Neural cell (in vitro differentiated cells): ENCODE measurements at regions not wholly inside any gene's neighbourhood (a gene's known extent, or its start where the extent isn't known, plus 50 kb on each side); places are given as distances from the start of the nearest gene placed in this dataset.

Source experiments
- H2AFZ ChIP-seq: fragments of 200-600, 300-800 bp; sonication (generic), shearing (Covaris generic); 2 replicates; pipeline ENCODE4 v1.6.0; 2014; ENCODE audit warnings: low read depth, mild to moderate bottlenecking, antibody characterized with exemption, low read length, moderate library complexity
- H3F3A ChIP-seq: fragments of 200-600 bp; shearing (Covaris generic); 2 replicates; pipeline ENCODE4 v1.6.1; 2016; ENCODE audit warnings: mild to moderate bottlenecking, moderate library complexity, mixed read lengths, antibody characterized with exemption, low read length; ENCODE audit not compliant: insufficient read depth, poor library complexity, severe bottlenecking
- H3K27ac ChIP-seq: fragments of 200-600, 300-800 bp; sonication (generic), shearing (Covaris generic); 2 replicates; pipeline ENCODE4 v1.5.1; 2014; ENCODE audit warnings: mild to moderate bottlenecking, low read length, moderate library complexity
- H3K27me3 ChIP-seq: fragments of 300-800, 200-600 bp; sonication (generic), shearing (Covaris generic); 2 replicates; pipeline ENCODE4 v1.6.0; 2014; ENCODE audit warnings: mild to moderate bottlenecking, low read depth, low read length, moderate library complexity; ENCODE audit not compliant: insufficient read depth
- H3K36me3 ChIP-seq: fragments of 300-800, 200-600 bp; sonication (generic), shearing (Covaris generic); 2 replicates; pipeline ENCODE4 v1.5.1; 2014; ENCODE audit warnings: mild to moderate bottlenecking, antibody characterized with exemption, low read length, moderate library complexity; ENCODE audit not compliant: insufficient read depth
- H3K4me2 ChIP-seq: fragments of 300-800, 200-600 bp; sonication (generic), shearing (Covaris generic); 2 replicates; pipeline ENCODE4 v1.6.0; 2014; ENCODE audit warnings: mild to moderate bottlenecking, low read length
- H3K4me3 ChIP-seq: fragments of 300-800, 200-600 bp; sonication (generic), shearing (Covaris generic); 2 replicates; pipeline ENCODE4 v1.5.1; 2014; ENCODE audit warnings: mild to moderate bottlenecking, low read length, moderate library complexity
- H3K79me2 ChIP-seq: fragments of 200-600 bp; shearing (Covaris generic); replicated peaks from 2 replicates; pipeline ENCODE4 v1.6.0; 2014; ENCODE audit warnings: mild to moderate bottlenecking, low read length, moderate library complexity; ENCODE audit not compliant: insufficient read depth
- H3K9ac ChIP-seq: fragments of 300-800, 200-600 bp; sonication (generic), shearing (Covaris generic); 2 replicates; pipeline ENCODE4 v1.6.1; 2016; ENCODE audit warnings: mild to moderate bottlenecking, low read length, mixed read lengths
- H3K9me2 ChIP-seq: fragments of 200-600 bp; shearing (Covaris generic); 2 replicates; pipeline ENCODE4 v1.6.1; 2016; ENCODE audit warnings: mild to moderate bottlenecking, low read length, mixed read lengths; ENCODE audit not compliant: insufficient read depth
- H3K9me3 ChIP-seq: fragments of 200-600, 300-800 bp; sonication (generic), shearing (Covaris generic); 2 replicates; pipeline ENCODE4 v1.6.1; 2016; ENCODE audit warnings: mild to moderate bottlenecking, mixed run types, low read length, moderate library complexity, mixed read lengths
- H4K20me1 ChIP-seq: fragments of 200-600 bp; shearing (Covaris generic); 2 replicates; pipeline ENCODE4 v1.6.1; 2016; ENCODE audit warnings: mild to moderate bottlenecking, mixed run types; ENCODE audit not compliant: insufficient read depth
- EZH2 ChIP-seq: fragments of 200-600, 300-800 bp; shearing (Covaris generic), sonication (generic); IDR thresholded peaks from 2 replicates; pipeline ENCODE4 v1.6.1; 2014; ENCODE audit warnings: antibody characterized with exemption, low read length, borderline replicate concordance, mild to moderate bottlenecking; ENCODE audit not compliant: insufficient read depth, poor library complexity, severe bottlenecking
- MXI1 ChIP-seq: fragments of 450-650 bp; conservative IDR thresholded peaks from 2 replicates; pipeline ENCODE4 v1.6.1; 2014; ENCODE audit warnings: antibody characterized with exemption, mild to moderate bottlenecking; ENCODE audit not compliant: poor library complexity, severe bottlenecking
- POLR2AphosphoS5 ChIP-seq: IDR thresholded peaks from 2 replicates; pipeline ENCODE4 v1.6.1; 2012
- RAD21 ChIP-seq: fragments of 450-650 bp; conservative IDR thresholded peaks from 2 replicates; pipeline ENCODE4 v1.6.1; 2014; ENCODE audit warnings: antibody characterized with exemption, mild to moderate bottlenecking, moderate library complexity
- REST ChIP-seq: IDR thresholded peaks from 2 replicates; pipeline ENCODE4 v1.6.1; 2012; ENCODE audit warnings: borderline replicate concordance
- SMC3 ChIP-seq: fragments of 450-650 bp; conservative IDR thresholded peaks from 2 replicates; pipeline ENCODE4 v1.6.1; 2014; ENCODE audit warnings: antibody characterized with exemption, mild to moderate bottlenecking, moderate library complexity; ENCODE audit not compliant: poor library complexity
- TAF1 ChIP-seq: IDR thresholded peaks from 2 replicates; pipeline ENCODE4 v1.6.1; 2012; ENCODE audit warnings: low read depth
- TF ChIP-seq, protein P1 (sequence below): fragments of 450-650 bp; IDR thresholded peaks from 2 replicates; pipeline ENCODE4 v1.5.1; 2014; ENCODE audit warnings: antibody characterized with exemption, mild to moderate bottlenecking, moderate library complexity; ENCODE audit not compliant: poor library complexity, severe bottlenecking

- Histone ChIP-seq H3K79me2 (no peaks in the 10 kb centered on the region), H4K20me1 (no peaks in the 10 kb centered on the region), H3K4me2 (no peak overlapping the region), H2AFZ (no peak overlapping the region), H3K9ac (no peak overlapping the region), H3K9me3 (no peaks in the 10 kb centered on the region), H3K36me3 (no peaks in the 10 kb centered on the region), H3K27ac (no peak overlapping the region), H3F3A (no peaks in the 10 kb centered on the region), H3K27me3 (no peaks in the 10 kb centered on the region), H3K4me3 (no peak overlapping the region), H3K9me2 (no peaks in the 10 kb centered on the region)
- TF ChIP-seq, protein P1, sequence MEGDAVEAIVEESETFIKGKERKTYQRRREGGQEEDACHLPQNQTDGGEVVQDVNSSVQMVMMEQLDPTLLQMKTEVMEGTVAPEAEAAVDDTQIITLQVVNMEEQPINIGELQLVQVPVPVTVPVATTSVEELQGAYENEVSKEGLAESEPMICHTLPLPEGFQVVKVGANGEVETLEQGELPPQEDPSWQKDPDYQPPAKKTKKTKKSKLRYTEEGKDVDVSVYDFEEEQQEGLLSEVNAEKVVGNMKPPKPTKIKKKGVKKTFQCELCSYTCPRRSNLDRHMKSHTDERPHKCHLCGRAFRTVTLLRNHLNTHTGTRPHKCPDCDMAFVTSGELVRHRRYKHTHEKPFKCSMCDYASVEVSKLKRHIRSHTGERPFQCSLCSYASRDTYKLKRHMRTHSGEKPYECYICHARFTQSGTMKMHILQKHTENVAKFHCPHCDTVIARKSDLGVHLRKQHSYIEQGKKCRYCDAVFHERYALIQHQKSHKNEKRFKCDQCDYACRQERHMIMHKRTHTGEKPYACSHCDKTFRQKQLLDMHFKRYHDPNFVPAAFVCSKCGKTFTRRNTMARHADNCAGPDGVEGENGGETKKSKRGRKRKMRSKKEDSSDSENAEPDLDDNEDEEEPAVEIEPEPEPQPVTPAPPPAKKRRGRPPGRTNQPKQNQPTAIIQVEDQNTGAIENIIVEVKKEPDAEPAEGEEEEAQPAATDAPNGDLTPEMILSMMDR = no peak
- TF ChIP-seq RAD21 (no peak), TAF1 (no peak), SMC3 (no peak), POLR2AphosphoS5 (no peak), MXI1 (no peak), EZH2 (no peak)
Measured at GRCh38 chr2:146721486-146721885, 1123.3 kb upstream of the ACVR2A start.

GRCh38 chr2:146720170-146720569 lies 1124.7 kb upstream of the ACVR2A start:
- Histone ChIP-seq H3K36me3 (no peaks in the 10 kb centered on the region), H4K20me1 (no peaks in the 10 kb centered on the region), H3K27me3 (no peaks in the 10 kb centered on the region), H3F3A (no peaks in the 10 kb centered on the region), H2AFZ (no peak overlapping the region), H3K27ac (no peak overlapping the region), H3K9me2 (no peaks in the 10 kb centered on the region), H3K9me3 (no peaks in the 10 kb centered on the region), H3K4me2 (no peak overlapping the region), H3K9ac (no peak overlapping the region), H3K79me2 (no peaks in the 10 kb centered on the region), H3K4me3 (no peak overlapping the region)
- TF ChIP-seq SMC3 (no peak), POLR2AphosphoS5 (no peak), REST (no peak), TAF1 (no peak), RAD21 (no peak)
- TF ChIP-seq, protein P1 = no peak
